ENCODE measurements at regions not wholly inside any gene's neighbourhood (a gene's known extent, or its start where the extent isn't known, plus 50 kb on each side); places are given as distances from the start of the nearest gene placed in this dataset.

- no peak overlapping the region for H3K27ac Mint-ChIP-seq (ENCODE audit: unreplicated experiment)
- Histone ChIP-seq H3K4me1 (ENCODE audit: insufficient read depth, low read length) (no peaks in the 10 kb centered on the region), H4K20me1 (ENCODE audit: insufficient read depth, low read length) (no peaks in the 10 kb centered on the region), H3K27ac (ENCODE audit: low read depth, low read length) (no peak overlapping the region), H2AFZ (ENCODE audit: low read depth, low read length) (no peak overlapping the region), H3K36me3 (ENCODE audit: insufficient read depth, low read length) (no peaks in the 10 kb centered on the region), H3K9me3 (ENCODE audit: insufficient read depth, low read depth, low read length) (no peaks in the 10 kb centered on the region), H3K4me2 (ENCODE audit: low read length) (no peak overlapping the region), H3K79me2 (ENCODE audit: insufficient read depth, low read length) (no peaks in the 10 kb centered on the region), H3K27me3 (ENCODE audit: insufficient read depth, low read length) (no peaks in the 10 kb centered on the region), H3K9ac (ENCODE audit: low read length) (no peak overlapping the region), H3K4me3 (ENCODE audit: insufficient read depth, low read depth, low read length) (no peak overlapping the region)
- no peak for TF ChIP-seq EZH2 (IDR thresholded peaks at IDR 0.05; ENCODE audit: insufficient read depth, low read length)
- no peak for TF ChIP-seq CTCF (IDR thresholded peaks at IDR 0.05; ENCODE audit: insufficient read depth, low read depth, low read length)
- no peaks in the 10 kb centered on the region for H3K36me3 Mint-ChIP-seq (ENCODE audit: low read depth, unreplicated experiment)
- DNase-seq (ENCODE audit: low read depth) (no peak), FAIRE-seq (no peak)
- H3K4me3 Mint-ChIP-seq (ENCODE audit: unreplicated experiment): no peak overlapping the region
- H3K9me3 Mint-ChIP-seq (ENCODE audit: unreplicated experiment): peaks cover 3% of the 10 kb centered on the region
- peaks cover 14% of the 10 kb centered on the region for H3K4me1 Mint-ChIP-seq (ENCODE audit: low read depth, unreplicated experiment)
- H3K27me3 Mint-ChIP-seq (ENCODE audit: low read depth, unreplicated experiment): no peaks in the 10 kb centered on the region
Observed at GRCh38 chr10:104576611-104577010, 64.5 kb upstream of the SORCS3 start.

GRCh38 chr10:104577163-104577562 lies 63.9 kb upstream of the SORCS3 start:
- Mint-ChIP-seq H3K9me3 (ENCODE audit: unreplicated experiment) (peaks cover 3% of the 10 kb centered on the region), H3K36me3 (ENCODE audit: low read depth, unreplicated experiment) (no peaks in the 10 kb centered on the region), H3K27ac (ENCODE audit: unreplicated experiment) (no peak overlapping the region), H3K4me3 (ENCODE audit: unreplicated experiment) (no peak overlapping the region), H3K4me1 (ENCODE audit: low read depth, unreplicated experiment) (peaks cover 19% of the 10 kb centered on the region), H3K27me3 (ENCODE audit: low read depth, unreplicated experiment) (no peaks in the 10 kb centered on the region)
- Histone ChIP-seq H3K27ac (ENCODE audit: low read depth, low read length) (no peak overlapping the region), H3K36me3 (ENCODE audit: insufficient read depth, low read length) (no peaks in the 10 kb centered on the region), H3K9me3 (ENCODE audit: insufficient read depth, low read depth, low read length) (no peaks in the 10 kb centered on the region), H3K27me3 (ENCODE audit: insufficient read depth, low read length) (no peaks in the 10 kb centered on the region), H3K79me2 (ENCODE audit: insufficient read depth, low read length) (no peaks in the 10 kb centered on the region), H3K4me2 (ENCODE audit: low read length) (no peak overlapping the region), H3K4me3 (ENCODE audit: insufficient read depth, low read depth, low read length) (no peak overlapping the region), H4K20me1 (ENCODE audit: insufficient read depth, low read length) (no peaks in the 10 kb centered on the region), H3K9ac (ENCODE audit: low read length) (no peak overlapping the region), H2AFZ (ENCODE audit: low read depth, low read length) (no peak overlapping the region), H3K4me1 (ENCODE audit: insufficient read depth, low read length) (peaks cover 1% of the 10 kb centered on the region)
- TF ChIP-seq EZH2 (IDR thresholded peaks at IDR 0.05; ENCODE audit: insufficient read depth, low read length): no peak
- no peak for TF ChIP-seq CTCF (IDR thresholded peaks at IDR 0.05; ENCODE audit: insufficient read depth, low read depth, low read length)
- DNase-seq (ENCODE audit: low read depth): no peak
- no peak for FAIRE-seq

DNA sequence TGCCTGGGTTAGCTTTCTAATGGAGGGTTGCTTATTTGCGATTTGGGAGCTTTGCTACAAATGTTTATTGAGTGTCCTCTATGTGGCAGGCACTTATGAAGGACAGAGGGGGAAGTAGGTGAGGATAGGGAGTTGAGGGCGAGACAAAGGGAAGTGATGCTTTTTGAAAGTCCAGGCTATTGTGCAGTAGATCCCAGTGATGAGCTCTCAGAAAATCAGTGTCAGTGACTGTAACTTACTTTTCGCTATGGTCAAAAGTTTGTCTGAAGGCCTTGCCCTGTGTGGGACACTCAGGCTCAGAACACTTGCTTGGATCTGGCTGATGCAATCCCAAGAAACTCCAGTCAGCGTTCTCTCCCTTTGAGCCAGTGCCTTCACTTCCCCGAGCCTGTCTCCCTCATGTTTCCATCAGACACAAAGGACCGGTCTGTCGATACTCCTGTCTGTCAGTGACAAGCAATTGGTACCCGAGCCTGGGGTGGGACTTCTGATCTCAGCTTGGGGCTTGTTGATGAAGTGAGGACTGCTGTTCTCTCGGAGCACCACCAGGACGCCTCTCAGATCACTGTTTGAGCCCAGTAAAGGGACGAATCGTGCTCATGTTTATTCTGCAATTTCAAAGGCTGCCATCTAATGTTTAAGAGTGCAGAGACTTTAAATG lies 63.1 kb upstream of the SORCS3 start:
- peaks cover 8% of the 10 kb centered on the region for H3K4me1 ChIP-seq (ENCODE audit: insufficient read depth, low read length)
- Mint-ChIP-seq H3K9me3 (ENCODE audit: unreplicated experiment) (peaks cover 3% of the 10 kb centered on the region), H3K27me3 (ENCODE audit: low read depth, unreplicated experiment) (no peaks in the 10 kb centered on the region), H3K4me3 (ENCODE audit: unreplicated experiment) (no peak overlapping the region), H3K27ac (ENCODE audit: unreplicated experiment) (peak overlapping the region; percentile 51), H3K36me3 (ENCODE audit: low read depth, unreplicated experiment) (no peaks in the 10 kb centered on the region), H3K4me1 (ENCODE audit: low read depth, unreplicated experiment) (peaks cover 26% of the 10 kb centered on the region)
- no peaks in the 10 kb centered on the region for H3K27me3 ChIP-seq (ENCODE audit: insufficient read depth, low read length)
- no peak overlapping the region for H2AFZ ChIP-seq (ENCODE audit: low read depth, low read length)
- DNase-seq (ENCODE audit: low read depth): no peak
- no peak overlapping the region for H3K27ac ChIP-seq (ENCODE audit: low read depth, low read length)
- H3K4me3 ChIP-seq (ENCODE audit: insufficient read depth, low read depth, low read length): no peak overlapping the region
- H3K4me2 ChIP-seq (ENCODE audit: low read length): no peak overlapping the region
- no peaks in the 10 kb centered on the region for H4K20me1 ChIP-seq (ENCODE audit: insufficient read depth, low read length)
- TF ChIP-seq CTCF (IDR thresholded peaks at IDR 0.05; ENCODE audit: insufficient read depth, low read depth, low read length) (no peak), EZH2 (IDR thresholded peaks at IDR 0.05; ENCODE audit: insufficient read depth, low read length) (no peak)
- no peaks in the 10 kb centered on the region for H3K36me3 ChIP-seq (ENCODE audit: insufficient read depth, low read length)
- H3K9me3 ChIP-seq (ENCODE audit: insufficient read depth, low read depth, low read length): no peaks in the 10 kb centered on the region
- no peak for FAIRE-seq
- H3K79me2 ChIP-seq (ENCODE audit: insufficient read depth, low read length): no peaks in the 10 kb centered on the region
- H3K9ac ChIP-seq (ENCODE audit: low read length): no peak overlapping the region

All from astrocyte (in vitro differentiated cells and primary cell).